Testis (tissue), 2 donors: ENCODE measurements at regions not wholly inside any gene's neighbourhood (a gene's known extent, or its start where the extent isn't known, plus 50 kb on each side); places are given as distances from the start of the nearest gene placed in this dataset.

Experiments
- CTCF ChIP-seq, 3 experiments: fragments of 450-650 bp in 2 of 3; fragments of 200-600 bp in 1 of 3; sonication (generic) in 1 of 3; IDR thresholded peaks; one replicate each; pipeline ENCODE4 v1.5.1; 2016 to 2019; ENCODE audit warnings: antibody characterized with exemption in 3 of 3, mild to moderate bottlenecking in 2 of 3, moderate library complexity in 1 of 3
- POLR2A ChIP-seq: fragments of 450-650 bp; IDR thresholded peaks from one replicate; pipeline ENCODE4 v1.6.1; 2017; ENCODE audit warnings: antibody characterized with exemption, mild to moderate bottlenecking, moderate library complexity

- TF ChIP-seq CTCF (IDR thresholded peaks at IDR 0.05) = no peak
- TF ChIP-seq POLR2A = no peak
Observed at GRCh38 chr5:145068721-145069120, 766.4 kb downstream of the PRELID2 start.
